Pancreas (tissue), 10 donors: ENCODE measurements at regions not wholly inside any gene's neighbourhood (a gene's known extent, or its start where the extent isn't known, plus 50 kb on each side); places are given as distances from the start of the nearest gene placed in this dataset.

Source experiments
- ATAC-seq, 4 donors: fragments of 200-7000 bp; cut with Tn5 transposase; one replicate each; pipeline versions ENCODE4 v1.8.0 to v1.9.1; 2020; ENCODE audit warnings: mild to moderate bottlenecking in 4 of 4, moderate library complexity in 4 of 4
- DNase-seq, 6 donors: peaks; one replicate each; pipeline ENCODE4 v3.0.0-alpha.2; 2020
- FAIRE-seq: peaks from 2 replicates; lab custom pipeline; 2012; peaks lifted over from hg19 to GRCh38; lab: Jason Lieb, UNC
- H3K27ac ChIP-seq, 4 donors: fragments of 200-600 bp; sonication (generic); 1 replicate in 3 of 4; 2 replicates in 1 of 4; pipeline versions ENCODE4 v1.5.0 to v1.8.0; 2020
- H3K27me3 ChIP-seq, 4 donors: fragments of 200-600 bp; one replicate each; pipeline ENCODE4 v1.8.0; 2021
- H3K36me3 ChIP-seq, 3 donors: fragments of 200-600 bp; sonication (generic) in 1 of 3; one replicate each; pipeline versions ENCODE4 v1.5.0 to v1.8.0; 2020 to 2021
- H3K4me1 ChIP-seq, 3 donors: fragments of 200-600 bp; one replicate each; pipeline ENCODE4 v1.8.0; 2021
- H3K4me3 ChIP-seq, 4 donors: fragments of 200-600 bp; sonication (generic) in 2 of 4; one replicate each; pipeline versions ENCODE4 v1.5.0 to v1.8.0; 2020 to 2021
- H3K9me3 ChIP-seq, 4 donors: fragments of 200-600 bp; one replicate each; pipeline ENCODE4 v1.8.0; 2021
- CTCF ChIP-seq, 4 donors: fragments of 200-600 bp; sonication (generic) in 3 of 4; IDR thresholded peaks; one replicate each; pipeline versions ENCODE4 v1.5.0 to v1.8.0; 2021; ENCODE audit warnings: antibody characterized with exemption in 4 of 4
- WGBS, 2 donors: extraction: QIAGEN DNeasy Blood & Tissue Kit; methylation state at CpG; one replicate each; pipeline ENCODE4 v1.1.7; 2013; 5-methylcytosine and 5-hydroxymethylcytosine counted together
- intact Hi-C, 3 donors: fragments of 100-400 bp; cut with DNase I; formaldehyde crosslinking; loops; one replicate each; pipeline versions ENCODE4 v1.11.1 to v1.14.2; 2022
- donor health status: healthy with polysubstance abuse.
- donor health status: DM: no; HTN: no; CAD: no; lungs with moderate emphysema.
- donor health status: DM: no; HTN: no; CAD: no.
- donor health status: control.
- donor health status: control.
- donor health status: Bipolar disorder and iron deficiency.
- donor health status: DM: yes; HTN: yes; CAD: no.
- donor health status: DM: no; HTN: no; CAD: no.
- donor health status: DM: no; HTN: no; CAD: no.
- donor health status: DM: yes; HTN: yes; CAD: no.

- Histone ChIP-seq H3K27ac (no peak overlapping the region), H3K4me3 (no peak overlapping the region), H3K9me3 (no peaks in the 10 kb centered on the region), H3K36me3 (no peaks in the 10 kb centered on the region), H3K4me1 (no peaks in the 10 kb centered on the region), H3K27me3 (no peaks in the 10 kb centered on the region)
- intact Hi-C loops, result no loop called here
- TF ChIP-seq CTCF (IDR thresholded peaks at IDR 0.05), result no peak
- no peak for FAIRE-seq
- 32 to 42% methylated on average over 1 of the region's 1 CpG for WGBS, 2 donors
- ATAC-seq, result peak in 3 of 4 donors; percentile 40 to 68 (median 43)
- peak in 1 of 6 donors; percentile 24 for DNase-seq
Observed at GRCh38 chr2:226211439-226211838, 588.2 kb downstream of the IRS1 start.

- intact Hi-C loops, result no loop called here
- Histone ChIP-seq H3K4me3 (no peak overlapping the region), H3K27me3 (no peaks in the 10 kb centered on the region), H3K4me1 (no peaks in the 10 kb centered on the region), H3K9me3 (no peaks in the 10 kb centered on the region), H3K27ac (no peak overlapping the region), H3K36me3 (no peaks in the 10 kb centered on the region)
- no peak for TF ChIP-seq CTCF (IDR thresholded peaks at IDR 0.05)
- ATAC-seq, result no peak
- 85 to 90% methylated on average over 2 of the region's 2 CpGs for WGBS, 2 donors
- FAIRE-seq, result no peak
- DNase-seq, result no peak
Observed at GRCh38 chr2:226208726-226209125, 590.9 kb downstream of the IRS1 start.

DNA sequence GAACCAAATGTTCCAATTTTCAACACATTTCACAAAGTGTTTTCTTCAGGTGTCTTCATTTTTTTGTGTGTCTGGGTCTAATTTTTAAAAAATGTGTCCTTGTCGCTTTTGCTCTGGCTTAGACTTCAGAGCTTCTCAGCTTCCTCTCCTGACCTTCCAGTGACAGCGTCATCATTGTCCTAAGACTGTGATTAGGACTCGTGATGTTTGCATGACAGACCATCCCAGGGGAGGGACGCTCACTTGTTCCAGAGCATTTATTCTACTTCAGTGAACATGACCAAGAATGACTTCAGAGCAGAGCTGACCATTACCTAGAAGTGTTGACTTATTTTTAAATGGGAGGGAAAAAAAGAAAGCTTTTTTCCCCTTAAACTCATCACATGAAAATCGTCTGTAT, 591.9 kb downstream of the IRS1 start:
- no peak overlapping the region for H3K4me3 ChIP-seq
- FAIRE-seq (no peak), DNase-seq (no peak), ATAC-seq (no peak)
- H3K4me1 ChIP-seq, result no peaks in the 10 kb centered on the region
- no peaks in the 10 kb centered on the region for H3K27me3 ChIP-seq
- no peaks in the 10 kb centered on the region for H3K36me3 ChIP-seq
- WGBS, 2 donors, result 45 to 50% methylated on average over 5 of the region's 5 CpGs
- intact Hi-C loops, result no loop called here
- no peaks in the 10 kb centered on the region for H3K9me3 ChIP-seq
- no peak overlapping the region for H3K27ac ChIP-seq
- no peak for TF ChIP-seq CTCF (IDR thresholded peaks at IDR 0.05)

GRCh38 chr2:226199555-226199954, 600.1 kb downstream of the IRS1 start:
- intact Hi-C loops, result no loop called here
- WGBS, 2 donors, result 69 to 81% methylated on average over 2 of the region's 2 CpGs
- Histone ChIP-seq H3K4me1 (no peaks in the 10 kb centered on the region), H3K4me3 (no peak overlapping the region), H3K27ac (no peak overlapping the region), H3K36me3 (no peaks in the 10 kb centered on the region), H3K9me3 (no peaks in the 10 kb centered on the region), H3K27me3 (no peaks in the 10 kb centered on the region)
- ATAC-seq, result no peak
- TF ChIP-seq CTCF (IDR thresholded peaks at IDR 0.05), result no peak
- FAIRE-seq, result no peak
- no peak for DNase-seq

- no peak for FAIRE-seq
Observed at GRCh38 chr2:226198956-226199355, 600.7 kb downstream of the IRS1 start.

More at GRCh38 chr2:226198956-226199355, 600.7 kb downstream of the IRS1 start:
- TF ChIP-seq CTCF (IDR thresholded peaks at IDR 0.05), result no peak
- intact Hi-C loops, result no loop called here
- H3K4me1 ChIP-seq, result no peaks in the 10 kb centered on the region
- H3K9me3 ChIP-seq, result no peaks in the 10 kb centered on the region
- H3K4me3 ChIP-seq, result no peak overlapping the region
- WGBS, 2 donors, result 72 to 76% methylated on average over 4 of the region's 4 CpGs
- H3K36me3 ChIP-seq, result no peaks in the 10 kb centered on the region
- DNase-seq (no peak), ATAC-seq (no peak)
- no peaks in the 10 kb centered on the region for H3K27me3 ChIP-seq
- H3K27ac ChIP-seq, result no peak overlapping the region
